ENCODE measurements at regions not wholly inside any gene's neighbourhood (a gene's known extent, or its start where the extent isn't known, plus 50 kb on each side); places are given as distances from the start of the nearest gene placed in this dataset.

DNA sequence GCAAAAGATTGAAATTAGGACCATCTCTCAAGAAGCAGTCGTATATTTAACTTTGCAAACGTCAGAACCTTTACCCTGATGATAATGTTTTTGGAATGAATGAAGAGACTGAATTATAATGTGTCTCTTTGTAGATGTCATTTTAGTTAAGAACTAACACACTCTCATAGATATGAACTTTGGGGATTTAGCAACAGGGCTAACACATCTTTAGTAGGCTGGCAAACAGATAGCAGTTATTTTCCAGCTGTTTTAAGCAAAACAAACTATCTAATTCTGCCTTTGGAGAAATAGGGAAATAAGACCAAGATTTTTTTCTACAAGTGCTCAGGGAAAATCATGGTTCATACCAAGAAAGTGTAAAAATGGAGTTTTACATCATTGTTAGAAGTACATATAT is 469.7 kb downstream of the SPATA31D1 start:
- TF ChIP-seq, protein P1, sequence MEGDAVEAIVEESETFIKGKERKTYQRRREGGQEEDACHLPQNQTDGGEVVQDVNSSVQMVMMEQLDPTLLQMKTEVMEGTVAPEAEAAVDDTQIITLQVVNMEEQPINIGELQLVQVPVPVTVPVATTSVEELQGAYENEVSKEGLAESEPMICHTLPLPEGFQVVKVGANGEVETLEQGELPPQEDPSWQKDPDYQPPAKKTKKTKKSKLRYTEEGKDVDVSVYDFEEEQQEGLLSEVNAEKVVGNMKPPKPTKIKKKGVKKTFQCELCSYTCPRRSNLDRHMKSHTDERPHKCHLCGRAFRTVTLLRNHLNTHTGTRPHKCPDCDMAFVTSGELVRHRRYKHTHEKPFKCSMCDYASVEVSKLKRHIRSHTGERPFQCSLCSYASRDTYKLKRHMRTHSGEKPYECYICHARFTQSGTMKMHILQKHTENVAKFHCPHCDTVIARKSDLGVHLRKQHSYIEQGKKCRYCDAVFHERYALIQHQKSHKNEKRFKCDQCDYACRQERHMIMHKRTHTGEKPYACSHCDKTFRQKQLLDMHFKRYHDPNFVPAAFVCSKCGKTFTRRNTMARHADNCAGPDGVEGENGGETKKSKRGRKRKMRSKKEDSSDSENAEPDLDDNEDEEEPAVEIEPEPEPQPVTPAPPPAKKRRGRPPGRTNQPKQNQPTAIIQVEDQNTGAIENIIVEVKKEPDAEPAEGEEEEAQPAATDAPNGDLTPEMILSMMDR (IDR thresholded peaks at IDR 0.05): no peak
- TF ChIP-seq EZH2phosphoT487 (IDR thresholded peaks at IDR 0.05) (no peak), EZH2 (IDR thresholded peaks at IDR 0.05) (no peak)
